OCI-LY3 (cell line): ENCODE measurements at regions not wholly inside any gene's neighbourhood (a gene's known extent, or its start where the extent isn't known, plus 50 kb on each side); places are given as distances from the start of the nearest gene placed in this dataset.

ENCODE experiments used
- H2AFZ ChIP-seq: fragments of 200-600, 300-600 bp; shearing (Covaris generic); 2 replicates; pipeline ENCODE4 v1.6.0; 2014; ENCODE audit warnings: antibody characterized with exemption, low read depth, low read length
- H3K27ac ChIP-seq: fragments of 200-600, 300-600 bp; sonication (generic); 2 replicates; pipeline ENCODE4 v1.5.1; 2014; ENCODE audit warnings: mild to moderate bottlenecking, low read length, moderate library complexity, mixed read lengths
- H3K27me3 ChIP-seq: fragments of 200-600, 300-600 bp; sonication (generic); 2 replicates; pipeline ENCODE4 v1.6.1; 2014; ENCODE audit warnings: low read depth, low read length, mixed read lengths
- H3K36me3 ChIP-seq: fragments of 200-600, 300-600 bp; sonication (generic); replicated peaks from 2 replicates; pipeline ENCODE3; 2014; ENCODE audit warnings: low read depth, low read length, mixed read lengths
- H3K4me1 ChIP-seq: fragments of 300-600, 200-600 bp; sonication (generic); 2 replicates; pipeline ENCODE4 v1.6.1; 2014; ENCODE audit warnings: low read length, mixed read lengths
- H3K4me2 ChIP-seq: fragments of 200-600, 300-600 bp; sonication (generic); 2 replicates; pipeline ENCODE4 v1.6.1; 2014; ENCODE audit warnings: low read length, mixed read lengths
- H3K4me3 ChIP-seq: fragments of 300-600, 200-600 bp; sonication (generic); 2 replicates; pipeline ENCODE4 v1.5.1; 2014; ENCODE audit warnings: antibody characterized with exemption, mild to moderate bottlenecking, low read length, moderate library complexity
- H3K79me2 ChIP-seq: fragments of 300-600, 200-600 bp; shearing (Covaris generic); 2 replicates; pipeline ENCODE4 v1.6.1; 2014; ENCODE audit warnings: mild to moderate bottlenecking, low read length, mixed read lengths
- H3K9ac ChIP-seq: fragments of 300-600, 200-600 bp; shearing (Covaris generic); 2 replicates; pipeline ENCODE4 v1.6.0; 2014; ENCODE audit warnings: mild to moderate bottlenecking, low read length, moderate library complexity
- H3K9me3 ChIP-seq: fragments of 200-600, 300-600 bp; shearing (Covaris generic); 2 replicates; pipeline ENCODE4 v1.6.1; 2014; ENCODE audit warnings: low read length, mixed read lengths; ENCODE audit not compliant: insufficient read depth
- H4K20me1 ChIP-seq: fragments of 200-600, 300-600 bp; sonication (generic); 2 replicates; pipeline ENCODE4 v1.6.1; 2016; ENCODE audit warnings: low read length, mixed read lengths; ENCODE audit not compliant: insufficient read depth
- CTCF ChIP-seq: fragments of 200-600, 300-600 bp; sonication (generic); IDR thresholded peaks from 2 replicates; pipeline ENCODE4 v1.5.1; 2014; ENCODE audit warnings: antibody characterized with exemption, low read length, low read depth
- EZH2phosphoT487 ChIP-seq: fragments of 200-600 bp; shearing (Covaris generic); IDR thresholded peaks from 2 replicates; pipeline ENCODE4 v1.6.1; 2018; ENCODE audit warnings: antibody characterized with exemption, mixed run types, low read depth

GRCh38 chr16:47881574-47881973, 274.2 kb downstream of the ABCC12 start:
- Histone ChIP-seq H3K36me3 (no peaks in the 10 kb centered on the region), H3K27me3 (peaks cover 27% of the 10 kb centered on the region), H3K79me2 (no peaks in the 10 kb centered on the region), H3K27ac (no peak overlapping the region), H3K4me3 (no peak overlapping the region), H4K20me1 (no peaks in the 10 kb centered on the region), H3K4me2 (no peak overlapping the region), H2AFZ (no peak overlapping the region), H3K9ac (no peak overlapping the region), H3K9me3 (no peaks in the 10 kb centered on the region), H3K4me1 (no peaks in the 10 kb centered on the region)
- TF ChIP-seq CTCF: no peak
- TF ChIP-seq EZH2phosphoT487: no peak

GRCh38 chr16:47880653-47881052, 275.1 kb downstream of the ABCC12 start:
- Histone ChIP-seq H4K20me1 (no peaks in the 10 kb centered on the region), H3K9ac (no peak overlapping the region), H3K27me3 (peaks cover 27% of the 10 kb centered on the region), H3K36me3 (no peaks in the 10 kb centered on the region), H3K9me3 (no peaks in the 10 kb centered on the region), H3K4me2 (no peak overlapping the region), H3K27ac (no peak overlapping the region), H2AFZ (no peak overlapping the region), H3K79me2 (no peaks in the 10 kb centered on the region), H3K4me1 (no peaks in the 10 kb centered on the region), H3K4me3 (no peak overlapping the region)
- TF ChIP-seq EZH2phosphoT487 (no peak), CTCF (no peak)

- no peak overlapping the region for H3K27ac ChIP-seq
- H3K4me2 ChIP-seq: no peak overlapping the region
- no peaks in the 10 kb centered on the region for H4K20me1 ChIP-seq
- H3K36me3 ChIP-seq: no peaks in the 10 kb centered on the region
- H3K4me3 ChIP-seq: no peak overlapping the region
- TF ChIP-seq CTCF (no peak), EZH2phosphoT487 (no peak)
- H3K9ac ChIP-seq: no peak overlapping the region
- peaks cover 12% of the 10 kb centered on the region for H3K27me3 ChIP-seq
- no peaks in the 10 kb centered on the region for H3K4me1 ChIP-seq
- H2AFZ ChIP-seq: no peak overlapping the region
- no peaks in the 10 kb centered on the region for H3K79me2 ChIP-seq
- no peaks in the 10 kb centered on the region for H3K9me3 ChIP-seq
These were observed 278.6 kb downstream of the ABCC12 start for GRCh38 chr16:47877166-47877565.

- H3K4me2 ChIP-seq: no peak overlapping the region
- H3K36me3 ChIP-seq: no peaks in the 10 kb centered on the region
- no peaks in the 10 kb centered on the region for H3K79me2 ChIP-seq
- no peak overlapping the region for H2AFZ ChIP-seq
- no peak for TF ChIP-seq EZH2phosphoT487
- TF ChIP-seq CTCF: no peak
- no peaks in the 10 kb centered on the region for H4K20me1 ChIP-seq
- no peak overlapping the region for H3K4me3 ChIP-seq
- no peaks in the 10 kb centered on the region for H3K9me3 ChIP-seq
- H3K4me1 ChIP-seq: no peaks in the 10 kb centered on the region
- H3K27me3 ChIP-seq: peaks cover 11% of the 10 kb centered on the region
- no peak overlapping the region for H3K9ac ChIP-seq
- H3K27ac ChIP-seq: no peak overlapping the region
These were observed 279.3 kb downstream of the ABCC12 start for GRCh38 chr16:47876511-47876910.
